Hematopoietic multipotent progenitor cell treated with erythropoietin and hydrocortisone succinate and interleukin-3 and kit ligand, for 6 days (in vitro differentiated cells): ENCODE measurements at regions not wholly inside any gene's neighbourhood (a gene's known extent, or its start where the extent isn't known, plus 50 kb on each side); places are given as distances from the start of the nearest gene placed in this dataset.
"Not testable (repeated sequence)": the region's sequence is repeated elsewhere in the genome, so short reads cannot be mapped to it uniquely, and the experiment has no call there.

Source experiments
- DNase-seq: peaks from one replicate; pipeline ENCODE4 v3.0.0-alpha.2; 2015

DNA sequence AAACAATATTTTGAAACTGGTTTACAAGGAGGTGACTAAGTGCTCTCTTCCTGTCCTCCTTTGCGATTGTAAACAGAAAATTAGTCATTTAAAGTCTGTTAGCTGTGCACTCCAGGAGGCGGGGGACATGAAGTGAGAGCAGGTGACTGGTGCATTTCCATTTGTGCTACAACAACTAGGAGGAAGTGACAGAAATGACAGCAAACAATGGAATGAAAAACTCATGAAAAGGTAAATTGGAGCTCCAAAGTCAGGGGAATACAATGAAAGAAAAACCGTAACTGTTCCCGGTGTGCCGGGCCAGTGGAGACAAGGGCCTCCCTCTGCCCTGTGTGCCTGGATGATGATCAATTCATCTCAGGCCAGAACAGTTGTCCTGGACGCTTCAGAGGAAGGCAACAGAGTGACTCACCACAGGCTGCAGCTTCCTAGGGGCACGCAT is 439.9 kb downstream of the GADD45G start:
- no peak for DNase-seq

DNA sequence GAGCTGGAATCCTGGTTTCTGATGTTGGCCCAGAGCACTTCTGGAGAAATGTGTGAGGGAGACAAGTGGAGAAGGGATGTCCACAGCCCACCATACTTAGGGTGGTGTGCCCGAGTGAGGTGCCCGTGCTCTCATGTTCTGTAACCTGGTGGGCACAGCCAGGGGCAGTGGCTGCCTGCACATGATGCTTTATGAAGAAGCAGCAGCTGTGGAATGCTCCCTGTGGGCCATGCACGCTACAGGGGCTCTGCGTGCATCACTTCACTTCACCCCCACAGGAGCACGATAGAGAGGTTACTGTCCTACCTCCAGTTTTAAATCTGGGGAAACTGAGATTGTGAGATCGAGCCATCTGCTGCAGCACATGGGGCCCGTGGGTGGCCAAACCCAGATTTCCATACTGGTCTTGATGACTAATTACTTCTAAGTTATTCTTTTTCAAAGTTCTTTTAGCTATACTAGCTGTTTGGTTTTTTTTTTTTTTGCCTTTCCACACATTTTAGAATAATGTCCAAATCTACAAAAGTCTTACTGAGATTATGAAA is 441.6 kb downstream of the GADD45G start:
- DNase-seq: no peak

DNA sequence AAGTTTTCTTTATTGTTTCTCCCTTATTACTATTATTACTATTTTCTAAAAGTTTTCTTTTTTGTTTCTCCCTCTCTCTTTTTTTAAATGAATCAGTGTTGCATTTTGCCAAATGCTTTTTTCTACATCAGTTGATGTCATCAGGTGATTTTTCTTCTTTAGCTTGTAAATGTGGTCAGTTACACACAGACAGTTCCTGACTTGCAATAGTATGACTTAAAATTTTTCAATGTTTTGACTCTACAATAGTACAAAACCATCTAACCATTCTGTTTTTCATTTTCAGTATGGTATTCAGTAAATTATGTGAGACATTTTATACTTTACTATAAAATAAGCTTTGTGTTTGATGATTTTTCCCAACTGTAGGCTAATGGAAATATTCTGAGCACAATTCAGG is 443.0 kb downstream of the GADD45G start:
- no peak for DNase-seq

DNA sequence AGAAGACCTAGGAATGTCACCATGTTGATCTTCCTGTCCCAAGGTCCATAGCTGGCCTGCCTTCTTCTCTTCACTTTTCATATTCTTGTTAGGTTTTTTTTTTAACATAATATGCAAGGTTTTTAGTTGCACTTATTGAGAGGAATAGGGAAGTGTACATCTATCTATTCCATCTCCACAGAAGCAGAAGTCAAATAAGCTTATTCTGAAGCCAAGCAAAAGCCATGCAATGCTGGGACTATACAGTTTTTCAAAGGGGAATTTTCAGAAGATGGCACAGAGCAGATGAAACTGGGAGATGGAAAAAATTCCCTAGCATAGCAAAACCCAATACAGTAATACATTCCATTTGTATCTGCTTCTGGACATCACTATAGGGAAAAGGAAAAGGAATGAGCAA is 447.6 kb downstream of the GADD45G start:
- no peak for DNase-seq

DNA sequence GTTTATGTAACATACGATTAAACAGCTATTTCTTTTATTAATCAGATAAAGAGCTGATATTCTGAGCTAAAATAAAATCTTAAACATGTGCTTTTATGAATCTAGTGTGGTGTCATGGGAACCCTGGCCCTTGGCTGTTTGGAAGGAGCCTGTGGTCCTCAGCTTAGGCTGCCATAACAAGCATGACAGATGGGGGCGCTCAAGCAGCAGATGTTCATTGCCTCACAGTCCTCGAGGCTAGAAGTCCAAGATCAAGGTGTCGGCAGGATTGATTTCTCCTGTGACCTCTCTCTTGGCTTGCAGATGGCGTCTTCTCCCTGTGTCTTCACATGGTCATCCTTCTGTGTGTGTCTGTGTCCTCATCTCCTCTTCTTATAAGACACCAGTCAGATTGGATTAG is 448.2 kb downstream of the GADD45G start:
- DNase-seq: peak; percentile 39

DNA sequence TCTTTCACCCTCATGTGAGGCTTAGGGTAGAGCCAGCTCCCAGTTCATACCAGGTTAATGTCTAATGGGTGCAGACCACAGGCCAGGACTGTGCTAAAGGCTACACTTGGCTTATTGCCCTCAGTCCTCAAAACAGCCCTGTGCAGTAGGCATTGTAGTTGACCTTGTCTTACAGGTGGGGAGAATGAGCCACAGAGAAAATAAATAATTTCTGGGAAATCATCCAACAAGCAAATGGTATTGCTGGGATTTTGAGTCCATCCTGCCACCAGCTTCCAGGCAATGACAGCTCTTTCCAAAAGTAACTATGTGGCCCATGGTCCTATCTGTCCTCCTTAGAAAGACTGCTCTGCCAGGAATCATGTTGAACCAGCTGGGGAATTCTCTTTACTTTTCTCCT is 450.0 kb downstream of the GADD45G start:
- no peak for DNase-seq

DNA sequence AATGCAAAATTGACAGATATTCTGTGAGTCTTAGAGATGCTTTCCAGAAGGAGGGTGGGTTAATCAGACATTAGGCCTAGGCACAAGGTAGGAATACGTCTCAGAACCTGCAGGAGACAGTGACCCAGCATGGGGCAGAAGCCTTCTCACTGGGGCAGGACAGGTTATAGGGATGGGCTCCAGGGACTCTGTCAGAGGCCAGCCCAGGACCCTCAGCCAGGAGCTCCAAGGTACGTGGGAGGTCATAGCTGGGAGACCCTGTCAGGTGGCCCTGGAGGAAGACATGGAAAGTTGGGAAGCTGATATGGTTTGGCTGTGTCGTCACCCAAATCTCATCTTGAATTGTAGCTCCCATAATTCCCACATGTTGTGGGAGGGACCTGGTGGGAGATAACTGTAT is 450.4 kb downstream of the GADD45G start:
- no peak for DNase-seq

DNA sequence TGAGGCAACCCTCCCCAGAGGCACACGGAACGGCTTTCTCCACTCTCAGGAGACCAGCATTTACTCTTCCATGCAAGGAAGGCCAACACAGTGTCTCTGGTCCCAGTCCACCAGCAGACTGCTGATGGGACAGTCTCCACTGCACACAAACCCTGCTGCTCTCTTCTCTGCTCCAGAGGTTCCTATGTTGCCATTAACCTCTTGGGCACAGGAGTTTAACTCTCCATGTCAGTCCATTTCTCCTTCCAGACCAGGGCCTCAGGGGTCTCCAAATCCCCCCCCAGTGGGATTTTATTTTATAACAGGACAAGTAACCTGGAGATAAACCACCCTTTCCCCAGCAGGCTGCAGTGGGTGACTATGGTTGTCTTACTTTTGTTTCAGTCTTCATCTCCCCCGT is 452.5 kb downstream of the GADD45G start:
- DNase-seq: no peak

DNA sequence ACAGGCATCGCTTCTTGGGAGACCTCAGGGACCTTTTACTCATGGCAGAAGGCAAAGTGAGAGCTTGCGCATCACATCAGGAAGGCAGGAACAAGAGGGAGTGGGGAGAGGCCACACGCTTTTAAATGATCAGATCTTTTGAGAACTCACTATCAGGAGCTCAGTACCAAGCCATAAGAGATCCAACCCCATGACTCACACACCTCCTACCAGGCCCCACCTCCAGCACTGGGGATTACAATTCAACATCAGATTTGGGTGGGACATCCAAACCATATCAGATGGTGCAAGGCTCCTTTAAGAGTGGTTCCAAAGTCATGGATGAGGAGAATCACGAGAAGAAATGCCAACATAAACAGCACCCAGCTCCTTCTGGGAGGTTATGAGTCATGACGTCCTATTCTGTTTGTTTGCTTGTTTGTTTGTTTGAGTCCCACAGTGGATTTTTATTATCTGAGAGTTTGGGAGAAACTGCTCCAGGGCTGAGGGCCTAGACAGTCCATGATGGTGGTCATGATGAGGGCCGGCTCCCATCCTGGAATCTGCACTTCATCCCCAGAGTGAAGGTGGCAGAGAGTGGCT is 453.5 kb downstream of the GADD45G start:
- no peak for DNase-seq

DNA sequence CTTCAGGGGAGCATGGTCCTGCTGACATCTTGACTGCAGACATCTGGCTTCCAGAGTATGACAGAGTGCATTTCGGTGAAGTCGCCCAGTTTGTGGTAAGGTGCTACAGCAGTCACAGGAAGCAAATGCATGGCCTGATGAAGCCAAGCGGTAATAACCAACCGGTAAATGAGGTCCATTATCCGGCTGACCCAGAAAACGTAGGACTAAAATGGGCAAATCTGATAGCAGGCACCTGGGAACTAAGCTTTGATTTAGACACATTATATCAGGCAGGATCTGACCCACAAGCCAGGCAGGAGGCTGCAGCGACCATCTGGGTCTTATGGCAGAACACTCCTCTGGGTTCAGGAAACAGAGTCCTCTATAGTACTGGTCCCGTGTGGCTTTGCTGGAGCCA is 454.6 kb downstream of the GADD45G start:
- DNase-seq: no peak

DNA sequence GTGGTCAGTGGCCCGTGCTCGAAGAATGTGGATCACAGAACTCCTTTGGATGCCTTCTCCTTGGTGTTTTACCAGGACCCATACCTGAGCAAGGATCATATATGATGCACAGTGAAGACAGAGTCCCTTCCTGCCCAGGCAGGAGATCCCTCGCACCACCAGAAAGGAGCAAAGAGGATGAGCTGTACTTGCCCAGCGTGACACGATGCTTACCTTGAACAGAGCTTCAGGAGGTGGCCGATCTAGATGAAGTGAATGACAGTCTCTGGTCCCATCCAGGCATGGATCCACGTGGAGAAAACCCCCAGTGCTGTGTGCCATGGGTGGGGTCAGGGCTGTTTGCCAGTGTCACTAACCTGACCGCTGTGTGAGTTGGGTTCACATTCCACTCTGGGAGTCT is 455.4 kb downstream of the GADD45G start:
- DNase-seq: no peak

DNA sequence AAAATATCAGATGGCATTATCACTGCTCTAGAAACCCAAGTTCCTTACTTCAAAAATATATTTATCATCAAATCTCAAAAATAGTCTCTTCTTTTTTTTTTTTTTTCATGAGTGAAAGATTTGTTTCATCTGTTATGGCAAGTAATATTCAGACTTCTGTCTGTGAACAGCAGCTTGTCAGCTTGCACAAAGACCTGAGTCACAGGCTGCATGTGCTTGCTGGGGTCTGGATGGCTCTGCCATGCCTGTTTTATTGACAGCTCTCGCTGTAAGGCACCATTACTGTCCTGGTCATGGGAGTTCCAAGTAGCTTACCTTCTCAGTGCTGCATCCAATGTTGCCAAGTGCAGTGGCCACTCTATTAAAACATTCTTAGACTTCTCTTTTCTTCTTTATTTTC is 456.4 kb downstream of the GADD45G start:
- DNase-seq: no peak

DNA sequence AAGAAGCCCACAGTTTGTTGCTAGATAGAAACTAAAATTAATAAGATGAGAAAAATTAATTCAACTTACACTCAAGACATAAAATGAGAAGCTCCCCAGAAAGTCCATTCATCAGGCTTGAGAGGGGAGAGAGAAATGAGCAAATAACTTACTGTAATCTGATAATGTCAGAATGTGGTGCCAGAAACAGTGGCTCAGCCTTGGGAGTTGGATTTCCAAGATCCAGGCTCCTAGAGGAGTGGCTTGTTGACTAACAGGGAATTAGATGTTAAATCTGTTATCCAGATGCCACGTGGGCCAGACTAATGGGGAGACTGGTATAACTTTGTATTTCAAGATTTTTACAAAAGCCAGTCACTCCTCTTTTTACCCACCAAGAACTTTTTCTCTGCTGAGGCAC is 458.2 kb downstream of the GADD45G start:
- no peak for DNase-seq

DNA sequence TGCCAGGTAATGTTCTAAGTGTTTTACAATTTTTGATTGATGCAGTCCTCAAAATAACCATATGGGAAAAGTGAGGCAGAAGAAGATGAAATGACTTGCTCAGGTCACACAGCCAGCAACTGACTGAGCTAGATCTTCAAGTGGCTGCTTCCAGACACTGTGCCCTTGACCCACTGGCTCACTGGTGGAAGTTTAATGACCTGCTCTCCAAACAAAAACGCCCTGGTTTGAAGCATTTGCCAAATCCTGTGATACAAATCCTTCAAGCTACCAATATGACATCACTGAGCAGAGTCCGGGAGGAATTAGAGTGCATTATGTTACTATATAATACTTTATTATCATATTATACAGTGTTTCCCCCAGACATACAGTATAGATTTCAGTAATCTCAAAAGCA is 459.4 kb downstream of the GADD45G start:
- DNase-seq: no peak

DNA sequence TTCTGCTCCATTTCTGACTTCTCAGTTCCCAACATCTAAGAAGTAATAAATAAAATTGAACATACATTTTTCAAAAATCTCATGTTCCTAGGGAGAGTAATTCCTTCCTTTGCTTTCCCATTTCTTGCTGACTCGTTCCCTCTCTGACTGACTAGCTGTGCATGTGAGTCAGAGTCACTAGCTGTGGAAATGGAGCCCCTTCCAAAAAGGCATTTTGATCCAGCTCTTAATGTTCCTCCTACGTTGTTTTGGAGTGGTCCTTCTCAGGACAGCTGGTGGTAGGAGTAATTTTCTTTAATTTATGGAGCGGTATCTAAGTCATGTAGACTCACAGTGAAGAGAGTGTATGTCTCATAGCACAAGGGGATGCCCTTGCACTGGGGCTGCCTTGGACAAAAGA is 460.2 kb downstream of the GADD45G start:
- DNase-seq: no peak

DNA sequence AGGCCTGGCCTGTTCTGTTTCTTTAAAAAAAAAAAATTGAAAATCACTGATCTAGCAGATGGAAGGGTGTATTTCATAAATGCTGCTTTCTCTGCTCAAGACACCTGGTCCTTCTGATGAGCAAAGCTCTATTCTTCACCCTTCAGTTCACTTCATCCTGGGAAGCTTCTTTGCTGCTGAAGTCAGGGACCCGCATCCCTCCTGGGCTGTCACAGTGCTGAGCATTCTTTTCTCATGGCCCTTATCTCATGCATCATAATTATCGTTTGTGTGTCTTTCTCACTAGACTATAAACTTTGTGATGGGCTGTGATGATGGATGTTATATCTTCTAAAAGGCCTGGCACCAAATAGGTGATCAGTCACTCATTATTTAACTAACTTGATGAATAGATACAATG is 461.0 kb downstream of the GADD45G start:
- no peak for DNase-seq

DNA sequence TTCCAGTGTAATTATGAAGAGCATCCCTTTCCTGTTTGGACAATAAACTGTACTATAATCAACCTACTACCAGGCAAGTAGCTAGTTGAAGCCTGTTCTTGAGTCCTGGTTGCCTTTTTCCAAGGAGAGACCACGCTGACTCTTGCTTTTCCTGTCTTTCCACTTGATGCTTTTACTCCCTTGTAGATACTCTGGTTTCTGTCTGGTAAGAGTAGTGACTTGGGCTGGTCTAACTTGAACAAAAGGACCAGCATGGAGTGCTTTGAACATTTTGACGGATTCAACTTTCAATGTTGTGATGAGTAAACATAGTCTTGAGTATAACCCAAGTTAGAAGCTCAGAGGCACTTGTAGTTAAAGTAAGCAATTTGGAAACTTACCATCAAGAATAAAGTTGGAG is 464.3 kb downstream of the GADD45G start:
- no peak for DNase-seq

DNA sequence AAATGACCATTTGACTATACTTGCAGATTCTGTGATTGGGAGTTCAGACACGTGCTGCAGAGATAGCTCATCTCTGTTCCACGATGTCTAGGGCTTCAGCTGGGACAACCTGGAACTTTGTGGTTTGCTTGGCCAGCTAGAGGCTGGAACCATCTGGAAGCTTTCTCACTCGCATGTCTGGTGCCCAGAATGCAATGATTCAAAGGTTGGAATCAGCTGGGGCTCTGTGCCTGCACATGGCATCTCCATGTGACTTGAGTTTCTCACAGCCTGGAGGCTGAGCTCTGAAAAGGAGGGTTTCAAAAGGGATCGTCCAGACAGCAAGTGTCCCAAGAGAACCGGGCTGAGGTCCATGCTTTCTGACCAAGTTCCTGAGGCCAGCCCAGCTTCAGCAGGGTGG is 465.2 kb downstream of the GADD45G start:
- DNase-seq: no peak

DNA sequence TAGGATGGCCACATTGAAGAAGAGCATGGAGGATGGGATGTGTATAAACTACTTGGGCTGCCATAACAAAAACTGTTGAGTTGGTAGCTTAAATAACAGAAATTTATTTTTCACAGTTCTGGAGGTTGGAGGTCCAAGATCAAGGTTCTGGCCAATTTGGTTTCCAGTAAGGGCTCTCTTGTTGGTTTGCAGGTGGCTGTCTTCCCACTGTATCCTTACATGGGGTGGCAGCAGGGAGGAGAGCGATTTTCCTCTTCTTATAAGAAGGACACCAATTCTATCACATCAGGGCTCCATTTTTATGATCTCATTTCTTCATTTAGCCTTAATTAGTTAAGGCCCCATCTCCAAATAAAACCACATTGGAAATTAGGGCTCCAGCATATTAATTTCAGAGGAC is 465.7 kb downstream of the GADD45G start:
- no peak for DNase-seq

DNA sequence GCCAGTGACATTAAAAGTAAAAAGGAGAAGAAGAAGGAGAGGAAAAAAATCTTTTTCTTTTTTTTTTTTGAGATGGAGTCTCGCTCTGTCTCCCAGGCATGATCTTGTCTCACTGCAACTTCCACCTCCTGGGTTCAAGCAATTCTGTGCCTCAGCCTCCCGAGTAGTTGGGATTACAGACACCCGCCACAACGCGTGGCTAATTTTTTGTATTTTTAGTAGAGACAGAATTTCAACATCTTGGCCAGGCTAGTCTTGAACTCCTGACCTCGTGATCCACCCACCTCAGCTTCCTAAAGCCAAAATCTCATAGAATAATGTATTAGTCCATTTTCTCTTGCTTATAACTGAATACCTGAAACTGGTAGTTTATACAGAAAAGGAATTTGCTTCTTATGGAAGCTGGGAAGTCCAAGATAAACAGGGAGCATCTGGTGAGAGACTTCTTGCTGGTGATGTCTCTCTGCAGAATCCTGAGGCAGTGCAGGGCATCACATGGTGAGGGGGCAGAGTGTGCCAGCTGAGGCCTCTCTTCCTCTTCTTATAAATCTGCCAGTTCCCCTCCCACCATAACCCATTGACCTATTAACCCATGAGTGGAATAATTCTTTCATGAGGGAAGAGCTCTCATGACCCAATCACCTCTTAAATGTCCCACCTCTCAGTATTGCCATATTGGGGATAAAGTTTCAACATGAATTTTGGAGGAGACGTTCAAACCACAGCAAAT is 466.3 kb downstream of the GADD45G start:
- DNase-seq: no peak

DNA sequence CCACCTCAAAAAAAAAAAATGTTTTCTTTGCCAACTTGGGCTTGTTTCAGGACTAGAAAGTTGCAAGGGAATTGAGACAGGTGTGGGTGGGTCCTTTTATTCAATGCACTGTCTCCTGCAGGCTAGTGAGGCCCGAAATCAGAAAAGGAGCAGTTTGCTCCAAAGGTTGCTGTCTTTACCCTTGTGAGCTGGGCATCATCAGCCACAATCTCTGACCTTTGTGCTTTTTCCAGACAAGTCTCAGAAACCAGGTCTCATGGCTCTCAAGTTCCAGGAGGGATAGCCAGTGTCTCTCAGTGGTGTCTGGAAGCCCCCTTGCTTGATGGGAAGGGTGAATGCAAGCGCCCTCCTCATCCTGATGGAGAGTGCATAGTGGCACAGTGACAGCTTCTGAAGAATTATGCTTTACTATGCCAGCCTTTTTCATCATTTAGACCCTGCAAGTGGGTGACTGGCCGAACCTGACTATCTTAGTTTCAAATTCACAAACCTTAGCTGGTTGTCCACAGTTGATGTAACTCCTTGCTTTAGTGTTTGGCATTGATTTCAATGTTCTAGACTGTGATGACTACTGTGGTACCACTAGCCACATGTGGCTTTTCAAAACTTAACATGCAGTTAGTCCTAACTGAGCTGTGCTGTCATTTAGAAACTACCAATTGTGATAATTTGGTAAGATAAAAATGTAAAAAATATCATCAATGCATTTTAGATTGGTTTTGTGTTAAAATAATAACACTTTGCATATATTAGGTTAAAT is 468.6 kb downstream of the GADD45G start:
- no peak for DNase-seq

DNA sequence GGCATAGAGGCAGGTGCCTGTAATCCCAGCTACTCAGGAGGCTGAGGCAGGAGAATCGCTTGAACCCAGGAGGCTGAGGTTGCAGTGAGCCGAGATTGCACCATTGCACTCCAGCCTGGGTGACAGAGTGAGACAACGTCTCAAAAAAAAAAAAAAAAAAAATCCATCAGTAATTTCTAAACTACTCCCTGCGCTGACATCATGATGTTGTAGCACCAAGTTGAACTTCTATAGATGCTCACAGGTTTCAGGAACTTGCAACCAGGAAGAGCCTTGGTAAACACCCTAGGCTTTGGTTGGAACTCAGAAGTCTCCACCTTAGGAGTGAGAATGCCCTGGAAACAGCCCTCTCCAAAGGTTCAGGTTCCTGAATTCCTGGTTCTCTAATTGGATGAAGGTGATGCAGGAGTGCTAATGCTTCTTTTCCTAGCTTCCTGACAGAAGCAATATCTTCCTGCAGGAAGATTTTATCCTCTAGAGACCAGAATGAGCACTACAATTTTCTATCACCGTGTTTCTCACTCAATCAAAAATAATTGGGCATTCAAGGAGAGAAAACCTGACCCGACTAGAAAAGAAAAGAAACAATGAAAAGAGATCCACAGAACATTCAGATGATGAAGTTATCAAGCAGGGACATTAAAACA is 469.6 kb downstream of the GADD45G start:
- DNase-seq: no peak

DNA sequence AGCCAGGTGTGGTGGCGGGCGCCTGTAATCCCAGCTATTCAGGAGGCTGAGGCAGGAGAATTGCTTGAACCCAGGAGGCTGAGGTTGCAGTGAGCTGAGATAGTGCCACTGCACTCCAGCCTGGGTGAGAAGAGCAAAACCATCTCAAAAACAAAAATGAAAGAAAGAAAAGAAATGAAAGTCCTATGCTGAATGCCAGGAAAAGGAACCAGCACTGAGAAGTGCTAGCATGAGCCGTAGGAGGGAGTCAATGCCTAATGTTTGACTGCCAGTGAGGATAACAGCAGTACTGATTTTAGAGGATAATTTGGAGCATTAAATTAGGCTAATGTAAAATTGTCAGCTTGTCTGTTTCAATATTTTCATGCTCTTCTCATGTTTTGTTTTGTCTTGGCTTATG is 472.8 kb downstream of the GADD45G start:
- not testable (repeated sequence) for DNase-seq
